Memory B cell (primary cell): ENCODE measurements at regions not wholly inside any gene's neighbourhood (a gene's known extent, or its start where the extent isn't known, plus 50 kb on each side); places are given as distances from the start of the nearest gene placed in this dataset.

Experiments used
- ATAC-seq: fragments of 150-1000 bp; cut with Tn5 transposase; 2 replicates; pipeline ENCODE4 v1.10.0; 2021; ENCODE audit warnings: low read depth, mild to moderate bottlenecking, moderate library complexity
- DNase-seq, 2 donors: peaks; one replicate each; pipeline ENCODE4 v3.0.0; 2022; ENCODE audit warnings: low spot score in 2 of 2
- H3K27ac Mint-ChIP-seq: one replicate; pipeline ENCODE4 v1.8.0; 2022; ENCODE audit warnings: mild to moderate bottlenecking, moderate library complexity, mixed read lengths
- H3K27me3 Mint-ChIP-seq: one replicate; pipeline ENCODE4 v1.8.0; 2022; ENCODE audit warnings: mixed read lengths
- H3K36me3 Mint-ChIP-seq: one replicate; pipeline ENCODE4 v1.8.0; 2022; ENCODE audit warnings: mild to moderate bottlenecking, mixed read lengths
- H3K4me1 Mint-ChIP-seq: one replicate; pipeline ENCODE4 v1.8.0; 2022; ENCODE audit warnings: mixed read lengths
- H3K4me3 Mint-ChIP-seq: one replicate; pipeline ENCODE4 v1.8.0; 2022; ENCODE audit warnings: mild to moderate bottlenecking, moderate library complexity, mixed read lengths
- H3K9me3 Mint-ChIP-seq: one replicate; pipeline ENCODE4 v1.8.0; 2022; ENCODE audit warnings: mixed read lengths

- ATAC-seq, result no peak
- Mint-ChIP-seq H3K27me3 (peaks cover 19% of the 10 kb centered on the region), H3K4me1 (peaks cover 3% of the 10 kb centered on the region), H3K27ac (no peak overlapping the region), H3K36me3 (no peaks in the 10 kb centered on the region), H3K4me3 (no peak overlapping the region), H3K9me3 (peaks cover 8% of the 10 kb centered on the region)
- DNase-seq, result no peak
These were observed 181.2 kb upstream of the PMEPA1 start for GRCh38 chr20:57891014-57891413.

- H3K9me3 Mint-ChIP-seq, result peaks cover 8% of the 10 kb centered on the region
- H3K27ac Mint-ChIP-seq, result no peak overlapping the region
- no peaks in the 10 kb centered on the region for H3K36me3 Mint-ChIP-seq
- peaks cover 3% of the 10 kb centered on the region for H3K4me1 Mint-ChIP-seq
- DNase-seq (no peak), ATAC-seq (no peak)
- peaks cover 19% of the 10 kb centered on the region for H3K27me3 Mint-ChIP-seq
- no peak overlapping the region for H3K4me3 Mint-ChIP-seq
These were observed 180.5 kb upstream of the PMEPA1 start for GRCh38 chr20:57890202-57890800.

GRCh38 chr20:57888591-57888990 is 178.8 kb upstream of the PMEPA1 start:
- ATAC-seq, result no peak

GRCh38 chr20:57884956-57885355 is 175.1 kb upstream of the PMEPA1 start:
- peaks cover 5% of the 10 kb centered on the region for H3K4me1 Mint-ChIP-seq
- DNase-seq, result no peak
- H3K9me3 Mint-ChIP-seq, result peaks cover 5% of the 10 kb centered on the region
- no peaks in the 10 kb centered on the region for H3K36me3 Mint-ChIP-seq
- ATAC-seq, result no peak
- peaks cover 11% of the 10 kb centered on the region for H3K27me3 Mint-ChIP-seq
- no peak overlapping the region for H3K4me3 Mint-ChIP-seq
- H3K27ac Mint-ChIP-seq, result no peak overlapping the region

More at GRCh38 chr20:57888591-57888990, 178.8 kb upstream of the PMEPA1 start:
- no peak overlapping the region for H3K4me3 Mint-ChIP-seq
- peaks cover 5% of the 10 kb centered on the region for H3K4me1 Mint-ChIP-seq
- H3K9me3 Mint-ChIP-seq, result peaks cover 5% of the 10 kb centered on the region
- peaks cover 28% of the 10 kb centered on the region for H3K27me3 Mint-ChIP-seq
- no peak overlapping the region for H3K27ac Mint-ChIP-seq
- H3K36me3 Mint-ChIP-seq, result no peaks in the 10 kb centered on the region
- no peak for DNase-seq

GRCh38 chr20:57883761-57884160 is 173.9 kb upstream of the PMEPA1 start:
- H3K27me3 Mint-ChIP-seq, result peaks cover 13% of the 10 kb centered on the region
- peaks cover 5% of the 10 kb centered on the region for H3K4me1 Mint-ChIP-seq
- H3K36me3 Mint-ChIP-seq, result no peaks in the 10 kb centered on the region
- no peak overlapping the region for H3K27ac Mint-ChIP-seq
- ATAC-seq (no peak), DNase-seq (no peak)
- peaks cover 5% of the 10 kb centered on the region for H3K9me3 Mint-ChIP-seq
- H3K4me3 Mint-ChIP-seq, result no peak overlapping the region

- no peak for ATAC-seq
- Mint-ChIP-seq H3K4me3 (no peak overlapping the region), H3K9me3 (peaks cover 4% of the 10 kb centered on the region), H3K27me3 (peaks cover 12% of the 10 kb centered on the region), H3K27ac (no peak overlapping the region), H3K4me1 (peaks cover 5% of the 10 kb centered on the region), H3K36me3 (no peaks in the 10 kb centered on the region)
- DNase-seq, result no peak
These were observed 173.4 kb upstream of the PMEPA1 start for GRCh38 chr20:57883224-57883623.

GRCh38 chr20:57882451-57883161 is 172.8 kb upstream of the PMEPA1 start:
- Mint-ChIP-seq H3K27ac (no peak overlapping the region), H3K4me1 (peaks cover 5% of the 10 kb centered on the region), H3K36me3 (no peaks in the 10 kb centered on the region), H3K4me3 (no peak overlapping the region), H3K9me3 (peaks cover 1% of the 10 kb centered on the region), H3K27me3 (peaks cover 11% of the 10 kb centered on the region)
- DNase-seq (no peak), ATAC-seq (no peak)

- H3K9me3 Mint-ChIP-seq, result no peaks in the 10 kb centered on the region
- peaks cover 11% of the 10 kb centered on the region for H3K27me3 Mint-ChIP-seq
- no peak for ATAC-seq
- no peak overlapping the region for H3K27ac Mint-ChIP-seq
- no peaks in the 10 kb centered on the region for H3K36me3 Mint-ChIP-seq
- no peak for DNase-seq
- H3K4me1 Mint-ChIP-seq, result peaks cover 3% of the 10 kb centered on the region
- H3K4me3 Mint-ChIP-seq, result no peak overlapping the region
These were observed 171.9 kb upstream of the PMEPA1 start for GRCh38 chr20:57881466-57882385.

- DNase-seq (no peak), ATAC-seq (no peak)
- Mint-ChIP-seq H3K27ac (no peak overlapping the region), H3K9me3 (no peaks in the 10 kb centered on the region), H3K4me1 (peaks cover 2% of the 10 kb centered on the region), H3K27me3 (peaks cover 11% of the 10 kb centered on the region), H3K36me3 (no peaks in the 10 kb centered on the region), H3K4me3 (no peak overlapping the region)
These were observed 170.7 kb upstream of the PMEPA1 start for GRCh38 chr20:57880571-57880892.

GRCh38 chr20:57879779-57880570 is 170.2 kb upstream of the PMEPA1 start:
- Mint-ChIP-seq H3K4me1 (peaks cover 2% of the 10 kb centered on the region), H3K4me3 (no peak overlapping the region), H3K27me3 (peaks cover 8% of the 10 kb centered on the region), H3K36me3 (no peaks in the 10 kb centered on the region), H3K27ac (no peak overlapping the region), H3K9me3 (no peaks in the 10 kb centered on the region)
- ATAC-seq, result no peak
- DNase-seq, result no peak

GRCh38 chr20:57879437-57879778 is 169.6 kb upstream of the PMEPA1 start:
- Mint-ChIP-seq H3K27ac (no peak overlapping the region), H3K4me1 (peaks cover 2% of the 10 kb centered on the region)

GRCh38 chr20:57878786-57879424 is 169.1 kb upstream of the PMEPA1 start:
- ATAC-seq (no peak), DNase-seq (no peak)
- no peaks in the 10 kb centered on the region for H3K36me3 Mint-ChIP-seq
- H3K27ac Mint-ChIP-seq, result no peak overlapping the region
- H3K27me3 Mint-ChIP-seq, result peaks cover 3% of the 10 kb centered on the region
- no peak overlapping the region for H3K4me3 Mint-ChIP-seq
- H3K9me3 Mint-ChIP-seq, result no peaks in the 10 kb centered on the region
- no peaks in the 10 kb centered on the region for H3K4me1 Mint-ChIP-seq

More at GRCh38 chr20:57879437-57879778, 169.6 kb upstream of the PMEPA1 start:
- DNase-seq (no peak), ATAC-seq (no peak)
- H3K36me3 Mint-ChIP-seq, result no peaks in the 10 kb centered on the region
- no peaks in the 10 kb centered on the region for H3K9me3 Mint-ChIP-seq
- H3K27me3 Mint-ChIP-seq, result peaks cover 6% of the 10 kb centered on the region
- no peak overlapping the region for H3K4me3 Mint-ChIP-seq

GRCh38 chr20:57877995-57878394 is 168.2 kb upstream of the PMEPA1 start:
- H3K4me1 Mint-ChIP-seq, result no peaks in the 10 kb centered on the region
- no peaks in the 10 kb centered on the region for H3K36me3 Mint-ChIP-seq
- H3K4me3 Mint-ChIP-seq, result no peak overlapping the region
- no peak overlapping the region for H3K27ac Mint-ChIP-seq
- ATAC-seq (no peak), DNase-seq (no peak)
- no peaks in the 10 kb centered on the region for H3K9me3 Mint-ChIP-seq
- peaks cover 2% of the 10 kb centered on the region for H3K27me3 Mint-ChIP-seq
